ENCODE measurements at regions not wholly inside any gene's neighbourhood (a gene's known extent, or its start where the extent isn't known, plus 50 kb on each side); places are given as distances from the start of the nearest gene placed in this dataset.

DNA sequence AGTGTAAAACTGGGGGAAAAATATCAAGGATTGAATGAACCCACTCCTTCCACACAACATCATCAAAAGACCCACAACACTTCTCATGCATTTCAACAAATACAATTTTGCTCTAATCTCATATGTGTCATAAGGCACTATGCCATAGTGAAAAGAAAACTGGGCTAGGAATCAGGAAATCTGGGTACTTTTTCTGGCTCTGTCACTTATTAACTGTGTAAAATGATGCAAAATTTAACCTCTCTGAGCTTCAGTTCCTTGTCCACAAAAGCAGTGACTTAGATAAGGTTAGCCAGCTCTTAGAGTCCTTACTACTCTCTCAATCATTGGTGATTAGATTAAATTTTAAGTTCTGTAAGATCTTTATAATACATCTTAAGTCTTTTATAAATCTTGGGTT is 250.5 kb upstream of the SOX5 start:
- TF ChIP-seq ESRRA (IDR thresholded peaks at IDR 0.05; ENCODE audit: borderline replicate concordance, low read depth) = no peak
- no peak for TF ChIP-seq CBX1 (IDR thresholded peaks at IDR 0.05; ENCODE audit: low read depth)
- TF ChIP-seq KLF10 (CRISPR knock-in tag; IDR thresholded peaks at IDR 0.05) = no peak
- no peak for TF ChIP-seq THRB (CRISPR knock-in tag; conservative IDR thresholded peaks at IDR 0.05)
- TF ChIP-seq RAD21 (CRISPR knock-in tag; conservative IDR thresholded peaks at IDR 0.05 in 1 of 2, IDR thresholded peaks at IDR 0.05 in 1 of 2) = no peak
- TF ChIP-seq BMI1 (IDR thresholded peaks at IDR 0.05; ENCODE audit: low read length) = no peak
- no peak for TF ChIP-seq ZNF23 (CRISPR knock-in tag; IDR thresholded peaks at IDR 0.05)
- no peak for TF ChIP-seq SLC30A9 (CRISPR knock-in tag; IDR thresholded peaks at IDR 0.05)
- TF ChIP-seq TCF7 (IDR thresholded peaks at IDR 0.05; ENCODE audit: borderline replicate concordance) = no peak
- no peak for TF ChIP-seq HDAC2 (IDR thresholded peaks at IDR 0.05)
- no peak for TF ChIP-seq NFE2 (IDR thresholded peaks at IDR 0.05; ENCODE audit: low read depth)
- TF ChIP-seq, protein P1, sequence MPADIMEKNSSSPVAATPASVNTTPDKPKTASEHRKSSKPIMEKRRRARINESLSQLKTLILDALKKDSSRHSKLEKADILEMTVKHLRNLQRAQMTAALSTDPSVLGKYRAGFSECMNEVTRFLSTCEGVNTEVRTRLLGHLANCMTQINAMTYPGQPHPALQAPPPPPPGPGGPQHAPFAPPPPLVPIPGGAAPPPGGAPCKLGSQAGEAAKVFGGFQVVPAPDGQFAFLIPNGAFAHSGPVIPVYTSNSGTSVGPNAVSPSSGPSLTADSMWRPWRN (IDR thresholded peaks at IDR 0.05; ENCODE audit: low read depth) = no peak
- TF ChIP-seq FOS (IDR thresholded peaks at IDR 0.05; ENCODE audit: extremely low read depth, insufficient read length) = no peak
- TF ChIP-seq ZNF174 (CRISPR knock-in tag; IDR thresholded peaks at IDR 0.05) = no peak
- TF ChIP-seq ILF3 (IDR thresholded peaks at IDR 0.05; ENCODE audit: borderline replicate concordance) = no peak
- TF ChIP-seq CREB3 (tag; conservative IDR thresholded peaks at IDR 0.05; ENCODE audit: low read depth) = no peak
- TF ChIP-seq RB1 (IDR thresholded peaks at IDR 0.05; ENCODE audit: low read depth) = no peak
- no peak for TF ChIP-seq GABPB1 (CRISPR knock-in tag; IDR thresholded peaks at IDR 0.05)
- TF ChIP-seq DEAF1 (CRISPR knock-in tag; IDR thresholded peaks at IDR 0.05) = no peak
- TF ChIP-seq NCOR1 (IDR thresholded peaks at IDR 0.05) = no peak
- Histone ChIP-seq H3K27ac (ENCODE audit: extremely low read depth, low read depth, low read length) (no peak overlapping the region), H3K9ac (ENCODE audit: insufficient read depth in 1 of 2, low read depth in 2 of 2, low read length in 2 of 2) (no peak overlapping the region), H3K4me1 (replicated peaks in 1 of 2; ENCODE audit: control insufficient read depth in 2 of 2, insufficient read depth in 2 of 2, low read length in 2 of 2) (no peaks in the 10 kb centered on the region), H3K4me3 (no peak overlapping the region), H3K4me2 (ENCODE audit: insufficient read depth, low read length) (no peak overlapping the region), H3K79me2 (ENCODE audit: control insufficient read depth, insufficient read depth, low read length) (no peaks in the 10 kb centered on the region), H3K9me1 (ENCODE audit: control insufficient read depth, insufficient read depth, low read length) (no peaks in the 10 kb centered on the region), H2AFZ (ENCODE audit: low read depth, low read length) (no peak overlapping the region), H3K9me3 (replicated peaks; ENCODE audit: control insufficient read depth, insufficient read depth, low read depth, low read length) (no peaks in the 10 kb centered on the region), H3K36me3 (ENCODE audit: control insufficient read depth, insufficient read depth, low read length) (no peaks in the 10 kb centered on the region), H3K27me3 (ENCODE audit: control insufficient read depth in 2 of 2, insufficient read depth in 2 of 2, low read length in 2 of 2) (peaks cover 4 to 9% of the 10 kb centered on the region in 2 experiments; a peak in 3 of 5 replicates), H4K20me1 (replicated peaks; ENCODE audit: control insufficient read depth, insufficient read depth, low read length) (no peaks in the 10 kb centered on the region)
- ATAC-seq (no peak), DNase-seq (ENCODE audit: extremely low read depth in 1 of 4, low spot score in 3 of 4) (no peak), FAIRE-seq (no peak)
- in situ Hi-C loops (cut with MboI) (no loop called here), intact Hi-C loops (cut with micrococcal nuclease) (no loop called here)
- ChIA-PET POLR2A (no interaction called here), CTCF (ENCODE audit: low intra/inter-chr PET ratio) (no interaction called here)
- no TSS peak for BruUV-seq (replicated peaks)
